T-helper 2 cell treated with Interferon-gamma antibody and Interleukin-4, amounts not matched to agents 5 μg/mL and 100 μg/mL, for 36 hours (primary cell): ENCODE measurements at regions not wholly inside any gene's neighbourhood (a gene's known extent, or its start where the extent isn't known, plus 50 kb on each side); places are given as distances from the start of the nearest gene placed in this dataset.

ENCODE experiments used
- DNase-seq: peaks from one replicate; pipeline ENCODE4 v3.0.0; 2021; ENCODE audit warnings: low spot score
- H3K27ac Mint-ChIP-seq: one replicate; pipeline ENCODE4 v1.8.0; 2021; ENCODE audit warnings: mild to moderate bottlenecking, mixed read lengths
- H3K27me3 Mint-ChIP-seq: one replicate; pipeline ENCODE4 v1.8.0; 2021; ENCODE audit warnings: low read depth, mixed read lengths
- H3K36me3 Mint-ChIP-seq: one replicate; pipeline ENCODE4 v1.8.0; 2021; ENCODE audit warnings: low read depth, mixed read lengths
- H3K4me1 Mint-ChIP-seq: one replicate; pipeline ENCODE4 v1.8.0; 2021; ENCODE audit warnings: low read depth, mixed read lengths
- H3K4me3 Mint-ChIP-seq: one replicate; pipeline ENCODE4 v1.8.0; 2022; ENCODE audit warnings: mild to moderate bottlenecking, moderate library complexity, mixed read lengths
- H3K9me3 Mint-ChIP-seq: one replicate; pipeline ENCODE4 v1.8.0; 2021; ENCODE audit warnings: mixed read lengths

GRCh38 chr5:158064334-158065123 is 205.6 kb upstream of the CLINT1 start:
- Mint-ChIP-seq H3K9me3 (no peaks in the 10 kb centered on the region), H3K36me3 (no peaks in the 10 kb centered on the region), H3K27ac (no peak overlapping the region), H3K27me3 (peaks cover 9% of the 10 kb centered on the region), H3K4me1 (no peaks in the 10 kb centered on the region), H3K4me3 (no peak overlapping the region)
- no peak for DNase-seq

GRCh38 chr5:158063052-158063451 is 204.1 kb upstream of the CLINT1 start:
- Mint-ChIP-seq H3K4me1 (no peaks in the 10 kb centered on the region), H3K4me3 (no peak overlapping the region), H3K27me3 (peaks cover 13% of the 10 kb centered on the region), H3K36me3 (no peaks in the 10 kb centered on the region), H3K27ac (no peak overlapping the region), H3K9me3 (no peaks in the 10 kb centered on the region)
- no peak for DNase-seq

- no peaks in the 10 kb centered on the region for H3K4me1 Mint-ChIP-seq
- peaks cover 21% of the 10 kb centered on the region for H3K27me3 Mint-ChIP-seq
- no peak overlapping the region for H3K27ac Mint-ChIP-seq
- H3K36me3 Mint-ChIP-seq: no peaks in the 10 kb centered on the region
- no peaks in the 10 kb centered on the region for H3K9me3 Mint-ChIP-seq
- H3K4me3 Mint-ChIP-seq: no peak overlapping the region
- no peak for DNase-seq
These were observed 202.5 kb upstream of the CLINT1 start for GRCh38 chr5:158061451-158061850.

GRCh38 chr5:158060212-158060611 is 201.3 kb upstream of the CLINT1 start:
- Mint-ChIP-seq H3K9me3 (no peaks in the 10 kb centered on the region), H3K27ac (no peak overlapping the region), H3K4me1 (no peaks in the 10 kb centered on the region), H3K4me3 (no peak overlapping the region), H3K36me3 (no peaks in the 10 kb centered on the region), H3K27me3 (peaks cover 19% of the 10 kb centered on the region)
- DNase-seq: no peak

GRCh38 chr5:158058208-158059120 is 199.5 kb upstream of the CLINT1 start:
- Mint-ChIP-seq H3K9me3 (no peaks in the 10 kb centered on the region), H3K27me3 (peaks cover 14% of the 10 kb centered on the region), H3K4me1 (no peaks in the 10 kb centered on the region), H3K27ac (no peak overlapping the region), H3K36me3 (no peaks in the 10 kb centered on the region), H3K4me3 (no peak overlapping the region)
- DNase-seq: no peak

GRCh38 chr5:158056130-158056825 is 197.3 kb upstream of the CLINT1 start:
- DNase-seq: no peak
- no peak overlapping the region for H3K27ac Mint-ChIP-seq
- H3K36me3 Mint-ChIP-seq: no peaks in the 10 kb centered on the region
- no peaks in the 10 kb centered on the region for H3K4me1 Mint-ChIP-seq
- H3K27me3 Mint-ChIP-seq: peaks cover 14% of the 10 kb centered on the region
- H3K9me3 Mint-ChIP-seq: no peaks in the 10 kb centered on the region
- no peak overlapping the region for H3K4me3 Mint-ChIP-seq

GRCh38 chr5:158055111-158055501 is 196.2 kb upstream of the CLINT1 start:
- no peak overlapping the region for H3K4me3 Mint-ChIP-seq
- peaks cover 14% of the 10 kb centered on the region for H3K27me3 Mint-ChIP-seq
- no peak overlapping the region for H3K27ac Mint-ChIP-seq
- no peaks in the 10 kb centered on the region for H3K36me3 Mint-ChIP-seq
- H3K4me1 Mint-ChIP-seq: no peaks in the 10 kb centered on the region
- no peaks in the 10 kb centered on the region for H3K9me3 Mint-ChIP-seq
- DNase-seq: no peak

GRCh38 chr5:158054223-158055110 is 195.5 kb upstream of the CLINT1 start:
- H3K4me1 Mint-ChIP-seq: no peaks in the 10 kb centered on the region
- no peak overlapping the region for H3K27ac Mint-ChIP-seq
- no peak for DNase-seq
- H3K4me3 Mint-ChIP-seq: no peak overlapping the region
- H3K36me3 Mint-ChIP-seq: no peaks in the 10 kb centered on the region
- H3K27me3 Mint-ChIP-seq: peaks cover 12% of the 10 kb centered on the region
- no peaks in the 10 kb centered on the region for H3K9me3 Mint-ChIP-seq

GRCh38 chr5:158051036-158051435 is 192.1 kb upstream of the CLINT1 start:
- Mint-ChIP-seq H3K4me1 (no peaks in the 10 kb centered on the region), H3K9me3 (no peaks in the 10 kb centered on the region), H3K27me3 (peaks cover 5% of the 10 kb centered on the region), H3K36me3 (no peaks in the 10 kb centered on the region), H3K4me3 (no peak overlapping the region), H3K27ac (no peak overlapping the region)
- no peak for DNase-seq

- Mint-ChIP-seq H3K36me3 (no peaks in the 10 kb centered on the region), H3K4me3 (no peak overlapping the region), H3K27me3 (peaks cover 5% of the 10 kb centered on the region), H3K27ac (no peak overlapping the region), H3K4me1 (no peaks in the 10 kb centered on the region), H3K9me3 (no peaks in the 10 kb centered on the region)
- DNase-seq: no peak
These were observed 191.5 kb upstream of the CLINT1 start for GRCh38 chr5:158050421-158050820.

- Mint-ChIP-seq H3K4me1 (no peaks in the 10 kb centered on the region), H3K27ac (no peak overlapping the region), H3K36me3 (no peaks in the 10 kb centered on the region), H3K9me3 (no peaks in the 10 kb centered on the region), H3K27me3 (peaks cover 5% of the 10 kb centered on the region), H3K4me3 (no peak overlapping the region)
- no peak for DNase-seq
These were observed 190.5 kb upstream of the CLINT1 start for GRCh38 chr5:158049459-158049858.

- H3K4me1 Mint-ChIP-seq: no peaks in the 10 kb centered on the region
- no peak for DNase-seq
- H3K36me3 Mint-ChIP-seq: no peaks in the 10 kb centered on the region
- H3K27me3 Mint-ChIP-seq: peaks cover 5% of the 10 kb centered on the region
- H3K27ac Mint-ChIP-seq: no peak overlapping the region
- H3K9me3 Mint-ChIP-seq: no peaks in the 10 kb centered on the region
- H3K4me3 Mint-ChIP-seq: no peak overlapping the region
These were observed 186.8 kb upstream of the CLINT1 start for GRCh38 chr5:158045696-158046095.

- H3K9me3 Mint-ChIP-seq: peaks cover 6% of the 10 kb centered on the region
- no peak for DNase-seq
- H3K4me1 Mint-ChIP-seq: no peaks in the 10 kb centered on the region
- no peak overlapping the region for H3K27ac Mint-ChIP-seq
- no peaks in the 10 kb centered on the region for H3K27me3 Mint-ChIP-seq
- H3K36me3 Mint-ChIP-seq: no peaks in the 10 kb centered on the region
- no peak overlapping the region for H3K4me3 Mint-ChIP-seq
These were observed 181.0 kb upstream of the CLINT1 start for GRCh38 chr5:158039911-158040347.
